ENCODE measurements at regions not wholly inside any gene's neighbourhood (a gene's known extent, or its start where the extent isn't known, plus 50 kb on each side); places are given as distances from the start of the nearest gene placed in this dataset.

DNA sequence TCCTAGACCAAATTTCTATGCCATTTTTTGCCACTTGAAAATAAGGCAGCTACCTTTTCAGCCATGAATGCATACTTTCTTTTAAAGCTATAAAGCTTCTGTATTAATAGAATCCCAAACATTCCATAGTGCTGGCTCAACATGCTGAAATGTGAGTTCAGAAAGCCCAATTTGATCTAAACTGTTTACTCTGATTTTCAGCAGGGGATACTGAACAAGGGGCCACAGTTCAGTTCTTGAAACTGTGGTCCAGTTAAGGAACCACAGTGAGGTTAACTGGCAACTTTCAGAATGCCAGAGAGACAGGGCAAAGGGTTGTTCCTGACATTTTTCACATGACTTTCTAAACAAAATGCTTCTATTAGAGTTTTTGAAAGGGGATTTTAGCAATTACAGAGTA lies 85.7 kb upstream of the COL11A1 start:
- Histone ChIP-seq H3K4me1 (ENCODE audit: insufficient read depth, low read length) (no peaks in the 10 kb centered on the region), H3K27ac (ENCODE audit: low read length) (no peak overlapping the region), H3K9me3 (ENCODE audit: insufficient read depth, low read depth, low read length) (no peaks in the 10 kb centered on the region), H3K36me3 (ENCODE audit: insufficient read depth, low read depth, low read length) (no peaks in the 10 kb centered on the region), H3K27me3 (ENCODE audit: insufficient read depth, low read length) (no peaks in the 10 kb centered on the region), H3K4me3 (ENCODE audit: low read length) (no peak overlapping the region), H3K9ac (ENCODE audit: low read depth, low read length) (no peak overlapping the region)

DNA sequence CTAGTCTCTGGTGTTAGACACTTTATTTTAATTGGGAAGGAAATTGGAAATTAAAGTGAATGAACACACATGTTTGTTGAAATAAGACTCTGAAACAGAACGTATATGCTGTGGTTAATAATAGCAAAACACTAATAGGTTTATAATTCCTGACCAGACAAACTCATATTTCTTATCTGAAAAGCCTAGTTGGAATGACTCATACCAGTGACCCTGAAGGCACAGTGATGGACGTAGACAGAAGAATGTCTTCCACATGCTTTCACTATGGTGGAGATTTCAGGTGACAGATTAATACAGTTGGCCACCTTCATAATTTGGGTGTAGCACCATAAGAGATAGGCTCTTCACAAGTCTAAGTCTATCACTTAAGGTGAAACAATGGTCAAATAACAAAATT lies 83.0 kb upstream of the COL11A1 start:
- H3K27me3 ChIP-seq (ENCODE audit: insufficient read depth, low read length) = no peaks in the 10 kb centered on the region
- no peak overlapping the region for H3K4me3 ChIP-seq (ENCODE audit: low read length)
- no peaks in the 10 kb centered on the region for H3K4me1 ChIP-seq (ENCODE audit: insufficient read depth, low read length)
- H3K9ac ChIP-seq (ENCODE audit: low read depth, low read length) = no peak overlapping the region
- H3K27ac ChIP-seq (ENCODE audit: low read length) = no peak overlapping the region
- H3K36me3 ChIP-seq (ENCODE audit: insufficient read depth, low read depth, low read length) = no peaks in the 10 kb centered on the region
- no peaks in the 10 kb centered on the region for H3K9me3 ChIP-seq (ENCODE audit: insufficient read depth, low read depth, low read length)

DNA sequence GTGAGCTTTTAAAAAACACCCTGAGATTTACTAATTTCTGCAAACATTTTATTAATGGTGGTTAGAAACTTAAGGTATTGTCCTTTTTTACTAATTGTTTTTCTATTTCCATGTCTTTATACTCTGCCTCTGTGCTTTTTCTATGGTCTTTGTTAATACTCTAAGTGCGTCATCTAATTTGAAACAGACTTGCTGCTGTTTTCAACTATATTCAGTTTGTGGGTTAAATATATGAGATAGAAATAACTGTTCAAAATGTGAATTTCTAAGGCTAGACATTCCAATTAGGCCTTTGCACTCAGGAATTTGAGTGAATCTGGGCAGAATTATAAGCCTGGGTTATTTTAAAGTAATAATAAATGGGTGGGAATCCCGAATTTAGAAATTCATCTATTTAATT lies 82.4 kb upstream of the COL11A1 start:
- H3K27ac ChIP-seq (ENCODE audit: low read length) = no peak overlapping the region
- H3K27me3 ChIP-seq (ENCODE audit: insufficient read depth, low read length) = no peaks in the 10 kb centered on the region
- H3K36me3 ChIP-seq (ENCODE audit: insufficient read depth, low read depth, low read length) = no peaks in the 10 kb centered on the region
- no peak overlapping the region for H3K4me3 ChIP-seq (ENCODE audit: low read length)
- no peaks in the 10 kb centered on the region for H3K9me3 ChIP-seq (ENCODE audit: insufficient read depth, low read depth, low read length)
- no peaks in the 10 kb centered on the region for H3K4me1 ChIP-seq (ENCODE audit: insufficient read depth, low read length)
- no peak overlapping the region for H3K9ac ChIP-seq (ENCODE audit: low read depth, low read length)

DNA sequence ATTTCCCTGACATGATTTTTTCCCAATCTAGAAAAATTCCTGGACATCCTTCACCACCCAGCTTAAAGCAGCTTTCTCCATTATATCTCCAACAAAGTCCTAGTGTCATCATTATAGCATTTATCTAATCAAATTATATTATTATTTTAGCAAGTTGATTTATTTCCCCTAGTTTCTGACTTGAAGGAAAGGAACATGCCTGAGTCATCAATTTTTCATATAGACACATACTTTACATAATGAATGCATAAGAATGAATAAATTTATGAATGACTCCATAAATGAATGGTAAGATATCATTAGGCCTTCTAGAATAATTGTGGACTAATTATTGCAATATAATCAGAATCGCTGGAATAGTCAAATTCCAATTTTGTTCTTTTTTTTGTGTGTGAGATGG lies 79.4 kb upstream of the COL11A1 start:
- no peak overlapping the region for H3K27ac ChIP-seq (ENCODE audit: low read length)
- H3K4me3 ChIP-seq (ENCODE audit: low read length) = no peak overlapping the region
- no peaks in the 10 kb centered on the region for H3K27me3 ChIP-seq (ENCODE audit: insufficient read depth, low read length)
- H3K36me3 ChIP-seq (ENCODE audit: insufficient read depth, low read depth, low read length) = no peaks in the 10 kb centered on the region
- H3K4me1 ChIP-seq (ENCODE audit: insufficient read depth, low read length) = no peaks in the 10 kb centered on the region
- no peak overlapping the region for H3K9ac ChIP-seq (ENCODE audit: low read depth, low read length)
- no peaks in the 10 kb centered on the region for H3K9me3 ChIP-seq (ENCODE audit: insufficient read depth, low read depth, low read length)

DNA sequence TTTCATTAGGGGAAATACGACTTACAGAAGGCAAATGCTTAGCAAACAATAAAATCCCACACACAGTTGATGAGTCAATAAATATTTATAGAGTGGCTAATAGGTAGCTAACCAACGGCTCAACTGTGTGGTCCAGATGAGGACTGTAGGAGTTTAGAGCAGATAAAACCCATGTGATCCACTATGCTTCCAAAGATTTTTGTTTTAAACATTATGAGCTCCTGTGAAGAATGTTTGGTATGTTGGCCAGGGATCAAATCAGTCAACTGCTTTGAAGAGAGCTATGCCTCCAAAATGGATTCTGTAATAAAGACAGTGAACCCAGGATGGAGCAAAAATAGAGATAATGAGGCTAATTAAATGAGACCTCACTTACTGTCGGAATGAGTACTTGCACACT lies 72.3 kb upstream of the COL11A1 start:
- no peak overlapping the region for H3K4me3 ChIP-seq (ENCODE audit: low read length)
- no peaks in the 10 kb centered on the region for H3K36me3 ChIP-seq (ENCODE audit: insufficient read depth, low read depth, low read length)
- H3K27ac ChIP-seq (ENCODE audit: low read length) = no peak overlapping the region
- H3K27me3 ChIP-seq (ENCODE audit: insufficient read depth, low read length) = no peaks in the 10 kb centered on the region
- no peaks in the 10 kb centered on the region for H3K4me1 ChIP-seq (ENCODE audit: insufficient read depth, low read length)
- no peaks in the 10 kb centered on the region for H3K9me3 ChIP-seq (ENCODE audit: insufficient read depth, low read depth, low read length)
- H3K9ac ChIP-seq (ENCODE audit: low read depth, low read length) = no peak overlapping the region

DNA sequence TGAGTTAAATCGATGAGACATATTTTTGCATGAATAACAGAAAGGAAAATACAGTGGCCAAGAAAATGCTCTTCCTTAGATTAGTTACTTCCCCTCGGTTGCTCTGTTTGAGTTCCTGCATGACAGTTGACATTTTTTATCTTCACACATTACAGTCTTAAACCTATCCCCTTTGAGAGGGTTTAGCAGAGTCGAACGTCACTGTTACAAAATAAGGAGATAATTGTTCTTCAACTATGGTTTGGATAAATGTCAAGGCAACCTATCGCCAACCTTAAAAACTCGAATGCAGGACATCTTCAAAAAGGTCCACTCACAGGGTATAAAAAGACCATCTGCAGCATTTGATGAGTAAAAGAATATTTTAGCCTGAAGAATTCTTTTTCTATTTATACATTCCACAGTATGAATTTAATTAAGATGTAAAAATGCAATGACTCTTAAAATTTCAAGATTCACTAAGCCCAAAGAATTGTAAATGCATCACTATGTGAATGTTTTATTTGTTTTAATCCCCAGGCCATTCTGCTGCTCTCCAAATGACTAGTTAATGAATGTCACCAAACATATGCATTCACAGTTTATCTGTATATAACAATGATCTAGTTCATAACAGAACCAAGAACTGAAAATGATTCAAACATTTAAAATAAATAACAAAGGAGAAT lies 68.9 kb upstream of the COL11A1 start:
- Histone ChIP-seq H3K9me3 (ENCODE audit: insufficient read depth, low read depth, low read length) (no peaks in the 10 kb centered on the region), H3K9ac (ENCODE audit: low read depth, low read length) (no peak overlapping the region), H3K36me3 (ENCODE audit: insufficient read depth, low read depth, low read length) (no peaks in the 10 kb centered on the region), H3K4me1 (ENCODE audit: insufficient read depth, low read length) (no peaks in the 10 kb centered on the region), H3K27me3 (ENCODE audit: insufficient read depth, low read length) (no peaks in the 10 kb centered on the region), H3K27ac (ENCODE audit: low read length) (no peak overlapping the region), H3K4me3 (ENCODE audit: low read length) (no peak overlapping the region)

DNA sequence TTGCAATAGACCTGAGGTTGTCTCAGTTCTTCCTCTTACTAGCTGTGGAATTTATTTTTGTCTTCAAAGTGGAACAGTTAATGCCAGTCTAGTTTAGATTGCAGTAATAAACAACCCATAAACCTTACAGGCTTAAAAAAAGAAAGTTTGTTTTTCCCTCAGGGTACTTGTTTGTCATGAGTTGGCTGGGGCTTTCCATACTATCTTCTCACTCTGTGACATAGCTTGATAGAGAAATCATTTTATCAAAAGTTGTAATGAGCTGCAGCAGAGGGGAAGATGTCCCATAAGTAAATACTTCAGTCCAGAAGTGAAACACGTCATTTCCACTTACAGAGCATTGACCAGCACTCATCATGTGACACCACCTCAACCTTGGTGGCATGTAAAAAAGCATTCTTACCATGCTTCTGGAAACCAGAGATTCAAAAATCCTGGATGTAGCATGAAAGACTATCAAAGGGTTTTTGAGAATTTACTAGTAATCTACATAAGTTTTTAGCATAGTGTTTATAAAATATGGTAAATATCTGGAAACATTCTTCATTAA lies 62.8 kb upstream of the COL11A1 start:
- H3K27me3 ChIP-seq (ENCODE audit: insufficient read depth, low read length) = no peaks in the 10 kb centered on the region
- H3K4me1 ChIP-seq (ENCODE audit: insufficient read depth, low read length) = no peaks in the 10 kb centered on the region
- no peaks in the 10 kb centered on the region for H3K36me3 ChIP-seq (ENCODE audit: insufficient read depth, low read depth, low read length)
- H3K9me3 ChIP-seq (ENCODE audit: insufficient read depth, low read depth, low read length) = no peaks in the 10 kb centered on the region
- no peak overlapping the region for H3K27ac ChIP-seq (ENCODE audit: low read length)
- H3K9ac ChIP-seq (ENCODE audit: low read depth, low read length) = no peak overlapping the region
- H3K4me3 ChIP-seq (ENCODE audit: low read length) = no peak overlapping the region

DNA sequence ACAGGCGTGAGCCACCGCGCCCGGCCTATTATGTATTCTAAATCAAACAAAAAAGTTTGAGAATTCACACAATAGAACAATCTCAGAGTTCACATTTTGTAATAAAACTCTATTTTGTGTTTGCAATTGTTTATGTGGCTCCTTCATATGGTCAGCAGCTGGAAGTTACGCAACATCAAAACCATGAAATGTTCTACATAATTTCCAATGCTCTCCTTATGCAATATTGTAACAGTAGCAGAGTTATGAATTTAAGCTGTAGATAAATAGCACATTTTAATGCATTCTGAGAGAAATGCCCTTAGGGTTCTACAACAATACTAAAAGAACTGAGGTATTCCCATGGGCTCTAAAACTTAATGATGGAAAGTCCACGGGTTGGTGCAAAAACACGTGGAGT lies 62.3 kb upstream of the COL11A1 start:
- Histone ChIP-seq H3K27ac (ENCODE audit: low read length) (no peak overlapping the region), H3K4me3 (ENCODE audit: low read length) (no peak overlapping the region), H3K36me3 (ENCODE audit: insufficient read depth, low read depth, low read length) (no peaks in the 10 kb centered on the region), H3K4me1 (ENCODE audit: insufficient read depth, low read length) (no peaks in the 10 kb centered on the region), H3K9ac (ENCODE audit: low read depth, low read length) (no peak overlapping the region), H3K27me3 (ENCODE audit: insufficient read depth, low read length) (no peaks in the 10 kb centered on the region), H3K9me3 (ENCODE audit: insufficient read depth, low read depth, low read length) (no peaks in the 10 kb centered on the region)

DNA sequence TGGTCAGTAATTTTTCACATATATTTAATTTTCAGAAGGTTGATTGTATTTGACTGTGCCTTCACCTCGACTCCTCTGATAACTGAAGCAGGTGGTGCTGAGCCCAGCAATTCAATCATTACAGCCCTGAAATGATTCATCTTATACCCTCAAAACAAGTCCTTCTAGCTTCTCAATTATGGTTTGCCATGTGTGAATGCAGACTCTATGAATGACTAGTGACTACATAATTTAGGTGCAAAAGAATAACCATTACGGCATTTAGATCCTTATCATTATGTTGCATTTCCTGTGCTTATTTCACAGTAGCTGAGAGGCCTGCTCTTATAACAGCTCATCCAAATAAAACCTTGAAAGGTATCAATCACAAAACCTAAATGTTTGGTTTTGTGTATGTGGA lies 54.0 kb upstream of the COL11A1 start:
- Histone ChIP-seq H3K36me3 (ENCODE audit: insufficient read depth, low read depth, low read length) (no peaks in the 10 kb centered on the region), H3K9me3 (ENCODE audit: insufficient read depth, low read depth, low read length) (no peaks in the 10 kb centered on the region), H3K4me3 (ENCODE audit: low read length) (no peak overlapping the region), H3K27me3 (ENCODE audit: insufficient read depth, low read length) (no peaks in the 10 kb centered on the region), H3K4me1 (ENCODE audit: insufficient read depth, low read length) (no peaks in the 10 kb centered on the region), H3K9ac (ENCODE audit: low read depth, low read length) (no peak overlapping the region), H3K27ac (ENCODE audit: low read length) (no peak overlapping the region)

DNA sequence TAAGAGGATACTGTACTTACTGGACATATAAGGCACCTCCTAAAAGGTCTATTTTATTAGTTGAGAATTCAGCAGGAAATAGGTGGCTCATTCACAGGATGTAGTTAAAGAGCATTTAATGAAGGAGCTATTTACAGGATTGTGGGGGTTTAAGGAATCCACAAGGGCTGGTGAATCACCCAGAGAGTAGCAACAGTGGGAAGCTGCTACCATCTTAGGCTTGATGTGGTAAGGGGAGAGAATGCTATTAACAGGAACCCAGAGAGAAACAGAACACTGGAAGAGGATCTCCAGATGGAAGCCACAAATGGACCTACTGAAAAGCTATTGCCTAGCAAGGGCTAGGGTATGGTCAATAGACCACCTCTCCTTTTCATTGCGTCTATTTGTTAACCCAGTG lies 52.0 kb upstream of the COL11A1 start:
- Histone ChIP-seq H3K27me3 (ENCODE audit: insufficient read depth, low read length) (no peaks in the 10 kb centered on the region), H3K4me1 (ENCODE audit: insufficient read depth, low read length) (no peaks in the 10 kb centered on the region), H3K4me3 (ENCODE audit: low read length) (no peak overlapping the region), H3K27ac (ENCODE audit: low read length) (no peak overlapping the region), H3K36me3 (ENCODE audit: insufficient read depth, low read depth, low read length) (no peaks in the 10 kb centered on the region), H3K9me3 (ENCODE audit: insufficient read depth, low read depth, low read length) (no peaks in the 10 kb centered on the region), H3K9ac (ENCODE audit: low read depth, low read length) (no peak overlapping the region)

Data from iPS-20b (cell line).